B cell (primary cell): ENCODE measurements at regions not wholly inside any gene's neighbourhood (a gene's known extent, or its start where the extent isn't known, plus 50 kb on each side); places are given as distances from the start of the nearest gene placed in this dataset.

Source experiments
- EZH2 ChIP-seq: IDR thresholded peaks from 2 replicates; pipeline ENCODE4 v1.6.1; 2012; ENCODE audit warnings: borderline replicate concordance, low read depth, mild to moderate bottlenecking, moderate library complexity, low read length; ENCODE audit not compliant: insufficient read depth, poor library complexity, severe bottlenecking
- TF ChIP-seq, protein P1 (sequence below): fragments of 200-600 bp; IDR thresholded peaks from one replicate; pipeline ENCODE4 v1.8.0; 2022; ENCODE audit warnings: antibody characterized with exemption, mild to moderate bottlenecking

GRCh38 chr20:50376179-50376887 lies 133.8 kb upstream of the PTPN1 start:
- TF ChIP-seq, protein P1, sequence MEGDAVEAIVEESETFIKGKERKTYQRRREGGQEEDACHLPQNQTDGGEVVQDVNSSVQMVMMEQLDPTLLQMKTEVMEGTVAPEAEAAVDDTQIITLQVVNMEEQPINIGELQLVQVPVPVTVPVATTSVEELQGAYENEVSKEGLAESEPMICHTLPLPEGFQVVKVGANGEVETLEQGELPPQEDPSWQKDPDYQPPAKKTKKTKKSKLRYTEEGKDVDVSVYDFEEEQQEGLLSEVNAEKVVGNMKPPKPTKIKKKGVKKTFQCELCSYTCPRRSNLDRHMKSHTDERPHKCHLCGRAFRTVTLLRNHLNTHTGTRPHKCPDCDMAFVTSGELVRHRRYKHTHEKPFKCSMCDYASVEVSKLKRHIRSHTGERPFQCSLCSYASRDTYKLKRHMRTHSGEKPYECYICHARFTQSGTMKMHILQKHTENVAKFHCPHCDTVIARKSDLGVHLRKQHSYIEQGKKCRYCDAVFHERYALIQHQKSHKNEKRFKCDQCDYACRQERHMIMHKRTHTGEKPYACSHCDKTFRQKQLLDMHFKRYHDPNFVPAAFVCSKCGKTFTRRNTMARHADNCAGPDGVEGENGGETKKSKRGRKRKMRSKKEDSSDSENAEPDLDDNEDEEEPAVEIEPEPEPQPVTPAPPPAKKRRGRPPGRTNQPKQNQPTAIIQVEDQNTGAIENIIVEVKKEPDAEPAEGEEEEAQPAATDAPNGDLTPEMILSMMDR = no peak
- TF ChIP-seq EZH2 = no peak
